GM23248 (cell line): ENCODE measurements at regions not wholly inside any gene's neighbourhood (a gene's known extent, or its start where the extent isn't known, plus 50 kb on each side); places are given as distances from the start of the nearest gene placed in this dataset.

Experiments
- EZH2 ChIP-seq: fragments of 200-600 bp; sonication (generic); IDR thresholded peaks from 2 replicates; pipeline ENCODE4 v1.6.1; 2018; ENCODE audit warnings: antibody characterized with exemption, mild to moderate bottlenecking; ENCODE audit not compliant: insufficient read depth, poor library complexity, severe bottlenecking
- EZH2phosphoT487 ChIP-seq: fragments of 200-600 bp; sonication (generic); IDR thresholded peaks from 2 replicates; pipeline ENCODE4 v1.6.1; 2018; ENCODE audit warnings: antibody characterized with exemption, moderate library complexity, mild to moderate bottlenecking, low read depth; ENCODE audit not compliant: insufficient read depth

DNA sequence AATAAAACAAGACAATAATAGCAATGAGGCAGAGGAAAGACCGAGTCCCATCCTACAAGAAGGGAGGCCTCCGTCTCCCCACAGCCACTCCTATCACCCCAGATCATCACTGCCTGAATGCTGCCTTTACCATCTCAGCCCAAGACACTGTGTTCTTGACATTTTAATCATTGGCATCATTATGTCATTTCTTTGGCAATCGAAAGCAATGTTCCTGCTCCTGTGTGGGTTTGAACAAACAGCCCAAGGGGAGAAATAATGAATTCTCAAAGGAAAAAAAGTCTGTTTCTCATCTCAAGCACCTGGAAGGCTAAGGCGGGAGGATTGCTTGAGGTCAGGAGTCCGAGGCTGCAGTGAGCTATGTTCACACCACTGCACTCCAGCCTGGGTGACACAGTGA, 73.0 kb upstream of the ACSL1 start:
- TF ChIP-seq EZH2phosphoT487: no peak
- no peak for TF ChIP-seq EZH2
